ENCODE measurements at regions not wholly inside any gene's neighbourhood (a gene's known extent, or its start where the extent isn't known, plus 50 kb on each side); places are given as distances from the start of the nearest gene placed in this dataset.
"Not testable (repeated sequence)": the region's sequence is repeated elsewhere in the genome, so short reads cannot be mapped to it uniquely, and the experiment has no call there.

DNA sequence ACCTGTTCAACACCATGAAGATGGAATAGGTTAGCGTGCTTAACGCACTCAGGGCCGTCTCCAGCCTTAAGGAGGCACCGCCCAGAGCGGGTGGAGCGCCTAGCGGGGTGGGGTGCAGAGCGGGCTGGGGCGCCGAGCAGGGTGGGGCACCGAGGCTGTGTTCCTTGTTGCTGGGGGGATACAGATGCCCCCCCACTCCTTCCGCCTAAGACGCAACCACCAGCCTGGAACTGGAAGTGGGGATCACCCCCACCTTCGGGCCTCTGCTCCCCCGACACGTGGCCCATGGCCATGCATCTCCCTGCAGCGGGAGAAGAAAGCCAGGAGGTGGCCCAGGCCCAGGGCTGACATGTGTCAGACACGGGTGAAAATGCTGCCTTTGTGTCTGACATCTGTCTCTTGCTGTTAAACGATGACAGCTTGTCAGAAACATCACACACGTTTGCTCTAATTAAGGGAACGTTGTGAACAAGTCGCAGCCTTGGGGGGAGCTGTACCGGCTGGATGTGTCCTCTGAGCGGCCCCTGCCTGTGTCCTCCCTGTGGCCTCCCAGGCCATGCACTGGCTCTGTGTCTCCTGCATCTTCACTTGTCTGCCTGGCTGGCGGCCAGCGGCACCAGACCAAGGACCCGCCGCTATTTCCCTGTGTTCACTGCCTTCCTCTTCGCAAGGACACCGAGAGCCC is 192.5 kb downstream of the LAT start:
- peak; percentile 95 for TF ChIP-seq POLR2AphosphoS5 (IDR thresholded peaks at IDR 0.05)
- peak; percentile 99 for TF ChIP-seq EP300 (conservative IDR thresholded peaks at IDR 0.05; ENCODE audit: poor library complexity, severe bottlenecking)
- peak; percentile 33 for TF ChIP-seq MXI1 (conservative IDR thresholded peaks at IDR 0.05; ENCODE audit: poor library complexity, severe bottlenecking)

GRCh38 chr16:29176822-29177202 is 192.0 kb downstream of the LAT start:
- H3K9me2 ChIP-seq (ENCODE audit: insufficient read depth, low read length); H3K9ac ChIP-seq (ENCODE audit: low read length); H3K79me2 ChIP-seq (replicated peaks; ENCODE audit: insufficient read depth, low read length); H3F3A ChIP-seq (ENCODE audit: insufficient read depth, low read length, poor library complexity, severe bottlenecking); H3K4me3 ChIP-seq (ENCODE audit: low read length); H3K4me2 ChIP-seq (ENCODE audit: low read length); H3K27me3 ChIP-seq (ENCODE audit: insufficient read depth, low read depth, low read length); H4K20me1 ChIP-seq (ENCODE audit: insufficient read depth); H2AFZ ChIP-seq (ENCODE audit: low read depth, low read length); H3K9me3 ChIP-seq (ENCODE audit: low read length); H3K36me3 ChIP-seq (ENCODE audit: insufficient read depth, low read length); H3K27ac ChIP-seq (ENCODE audit: low read length): not testable (repeated sequence)

More for the DNA sequence above, 192.5 kb downstream of the LAT start:
- H3K27ac ChIP-seq (ENCODE audit: low read length) = peak overlapping the region; percentile 31
- H3K9me3 ChIP-seq (ENCODE audit: low read length); H2AFZ ChIP-seq (ENCODE audit: low read depth, low read length); H3K36me3 ChIP-seq (ENCODE audit: insufficient read depth, low read length); H3K79me2 ChIP-seq (replicated peaks; ENCODE audit: insufficient read depth, low read length); H3K4me2 ChIP-seq (ENCODE audit: low read length); H3K9me2 ChIP-seq (ENCODE audit: insufficient read depth, low read length); H4K20me1 ChIP-seq (ENCODE audit: insufficient read depth); H3F3A ChIP-seq (ENCODE audit: insufficient read depth, low read length, poor library complexity, severe bottlenecking); H3K27me3 ChIP-seq (ENCODE audit: insufficient read depth, low read depth, low read length): not testable (repeated sequence)
- H3K4me3 ChIP-seq (ENCODE audit: low read length) = peak overlapping the region; percentile 10
- peak overlapping the region; percentile 20 for H3K9ac ChIP-seq (ENCODE audit: low read length)

- H3K27me3 ChIP-seq (ENCODE audit: insufficient read depth, low read depth, low read length); H2AFZ ChIP-seq (ENCODE audit: low read depth, low read length); H3K9me3 ChIP-seq (ENCODE audit: low read length); H3K27ac ChIP-seq (ENCODE audit: low read length); H3K4me2 ChIP-seq (ENCODE audit: low read length); H3K9me2 ChIP-seq (ENCODE audit: insufficient read depth, low read length); H3F3A ChIP-seq (ENCODE audit: insufficient read depth, low read length, poor library complexity, severe bottlenecking); H4K20me1 ChIP-seq (ENCODE audit: insufficient read depth); H3K36me3 ChIP-seq (ENCODE audit: insufficient read depth, low read length); H3K4me3 ChIP-seq (ENCODE audit: low read length); H3K9ac ChIP-seq (ENCODE audit: low read length); H3K79me2 ChIP-seq (replicated peaks; ENCODE audit: insufficient read depth, low read length): not testable (repeated sequence)
These were observed 191.3 kb downstream of the LAT start for GRCh38 chr16:29176154-29176470.

DNA sequence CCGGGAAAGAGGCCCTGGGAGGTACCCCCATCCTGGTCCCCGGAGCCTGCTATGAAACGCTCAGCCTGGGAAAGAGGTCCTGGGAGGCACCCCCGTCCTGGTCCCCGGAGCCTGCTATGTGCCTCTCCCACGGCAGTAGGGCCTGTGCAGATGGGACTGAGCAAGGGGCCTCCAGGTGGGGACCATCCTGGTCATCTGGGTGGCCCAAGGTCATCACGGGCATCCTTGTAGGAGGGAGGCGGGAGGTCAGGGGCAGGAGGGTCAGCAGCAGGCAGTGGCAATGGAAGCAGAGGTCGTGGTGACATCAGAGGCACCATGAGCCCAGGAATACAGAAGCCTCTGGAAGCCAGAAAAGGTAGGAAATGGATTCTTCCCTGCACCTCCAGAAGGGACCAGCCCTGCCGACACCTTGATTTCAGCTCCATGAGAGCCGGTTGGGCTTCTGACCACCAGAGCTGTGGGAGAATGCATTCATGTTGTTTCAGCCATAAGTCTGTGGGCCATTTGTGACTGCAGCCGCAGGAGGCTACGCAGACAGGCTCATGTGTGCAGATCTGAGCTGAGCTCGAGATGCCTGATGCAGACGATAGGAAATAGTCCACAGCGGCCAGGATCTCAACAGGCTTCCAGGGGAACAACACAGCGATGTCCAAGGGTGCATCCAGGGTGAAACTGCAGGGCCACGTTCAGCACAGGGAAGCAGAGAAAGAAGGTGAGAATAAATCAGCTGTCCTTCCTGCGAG is 190.7 kb downstream of the LAT start:
- H3F3A ChIP-seq (ENCODE audit: insufficient read depth, low read length, poor library complexity, severe bottlenecking); H3K4me3 ChIP-seq (ENCODE audit: low read length); H3K79me2 ChIP-seq (replicated peaks; ENCODE audit: insufficient read depth, low read length); H3K9ac ChIP-seq (ENCODE audit: low read length); H3K27ac ChIP-seq (ENCODE audit: low read length); H3K4me2 ChIP-seq (ENCODE audit: low read length); H3K9me2 ChIP-seq (ENCODE audit: insufficient read depth, low read length); H4K20me1 ChIP-seq (ENCODE audit: insufficient read depth); H3K36me3 ChIP-seq (ENCODE audit: insufficient read depth, low read length); H3K9me3 ChIP-seq (ENCODE audit: low read length); H3K27me3 ChIP-seq (ENCODE audit: insufficient read depth, low read depth, low read length); H2AFZ ChIP-seq (ENCODE audit: low read depth, low read length): not testable (repeated sequence)

DNA sequence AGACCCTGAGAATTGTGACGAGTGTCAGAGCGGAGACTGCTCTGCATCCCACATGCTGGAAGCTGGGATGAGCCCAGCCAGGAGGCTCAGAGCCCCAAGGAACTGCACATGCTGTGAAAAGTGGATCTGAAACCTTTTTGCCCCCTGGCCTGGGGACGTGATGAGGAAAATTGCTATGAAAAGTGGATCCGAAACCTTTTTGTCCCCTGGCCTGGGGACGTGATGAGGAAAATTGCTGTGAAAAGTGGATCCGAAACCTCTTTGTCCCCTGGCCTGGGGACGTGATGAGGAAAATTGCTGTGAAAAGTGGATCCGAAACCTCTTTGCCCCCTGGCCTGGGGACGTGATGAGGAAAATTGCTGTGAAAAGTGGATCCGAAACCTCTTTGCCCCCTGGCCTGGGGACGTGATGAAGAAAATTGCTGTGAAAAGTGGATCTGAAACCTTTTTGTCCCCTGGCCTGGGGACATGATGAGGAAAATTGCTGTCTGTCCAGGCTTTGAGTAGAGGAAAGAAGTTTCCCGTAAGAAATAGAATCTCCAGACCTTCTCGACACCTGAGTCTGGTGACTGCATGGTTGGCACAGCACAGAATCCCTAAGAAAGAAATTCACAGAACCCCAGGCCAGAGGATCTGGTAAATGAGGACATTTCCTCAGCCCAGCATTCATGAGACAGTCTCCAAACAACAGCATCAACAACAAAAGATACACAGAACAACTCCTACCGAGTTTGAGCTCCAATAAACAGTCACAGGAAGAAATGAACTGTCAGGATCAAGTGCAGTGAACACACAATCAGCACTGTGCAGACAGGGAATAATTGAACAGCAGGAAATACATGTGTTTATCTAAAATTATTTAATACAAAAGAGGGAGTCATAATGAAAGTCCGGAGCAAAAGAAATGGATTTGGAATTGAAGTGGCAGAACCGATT is 188.8 kb downstream of the LAT start:
- H3K9me3 ChIP-seq (ENCODE audit: low read length); H3K9ac ChIP-seq (ENCODE audit: low read length); H3K79me2 ChIP-seq (replicated peaks; ENCODE audit: insufficient read depth, low read length); H3K27ac ChIP-seq (ENCODE audit: low read length); H3K9me2 ChIP-seq (ENCODE audit: insufficient read depth, low read length); H4K20me1 ChIP-seq (ENCODE audit: insufficient read depth); H3K27me3 ChIP-seq (ENCODE audit: insufficient read depth, low read depth, low read length); H3F3A ChIP-seq (ENCODE audit: insufficient read depth, low read length, poor library complexity, severe bottlenecking); H2AFZ ChIP-seq (ENCODE audit: low read depth, low read length); H3K4me2 ChIP-seq (ENCODE audit: low read length); H3K4me3 ChIP-seq (ENCODE audit: low read length); H3K36me3 ChIP-seq (ENCODE audit: insufficient read depth, low read length): not testable (repeated sequence)

- not testable (repeated sequence) for H3K9me2 ChIP-seq (ENCODE audit: insufficient read depth, low read length); H3F3A ChIP-seq (ENCODE audit: insufficient read depth, low read length, poor library complexity, severe bottlenecking); H3K27me3 ChIP-seq (ENCODE audit: insufficient read depth, low read depth, low read length); H3K4me3 ChIP-seq (ENCODE audit: low read length); H2AFZ ChIP-seq (ENCODE audit: low read depth, low read length); H3K36me3 ChIP-seq (ENCODE audit: insufficient read depth, low read length); H4K20me1 ChIP-seq (ENCODE audit: insufficient read depth); H3K79me2 ChIP-seq (replicated peaks; ENCODE audit: insufficient read depth, low read length); H3K27ac ChIP-seq (ENCODE audit: low read length); H3K4me2 ChIP-seq (ENCODE audit: low read length); H3K9me3 ChIP-seq (ENCODE audit: low read length); H3K9ac ChIP-seq (ENCODE audit: low read length)
These were observed 187.4 kb downstream of the LAT start for GRCh38 chr16:29172098-29172724.

GRCh38 chr16:29171296-29171695 is 186.4 kb downstream of the LAT start:
- not testable (repeated sequence) for H3F3A ChIP-seq (ENCODE audit: insufficient read depth, low read length, poor library complexity, severe bottlenecking); H4K20me1 ChIP-seq (ENCODE audit: insufficient read depth); H3K9ac ChIP-seq (ENCODE audit: low read length); H3K9me3 ChIP-seq (ENCODE audit: low read length); H3K36me3 ChIP-seq (ENCODE audit: insufficient read depth, low read length); H3K4me3 ChIP-seq (ENCODE audit: low read length); H3K79me2 ChIP-seq (replicated peaks; ENCODE audit: insufficient read depth, low read length); H3K27ac ChIP-seq (ENCODE audit: low read length); H3K9me2 ChIP-seq (ENCODE audit: insufficient read depth, low read length); H2AFZ ChIP-seq (ENCODE audit: low read depth, low read length); H3K4me2 ChIP-seq (ENCODE audit: low read length); H3K27me3 ChIP-seq (ENCODE audit: insufficient read depth, low read depth, low read length)
